T-cell (primary cell): ENCODE measurements at regions not wholly inside any gene's neighbourhood (a gene's known extent, or its start where the extent isn't known, plus 50 kb on each side); places are given as distances from the start of the nearest gene placed in this dataset.
A peak's percentile ranks its signal among the peaks of the same experiment; 100 is the strongest.

Experiments
- ATAC-seq, 4 experiments: fragments of 200-7000 bp in 3 of 4; fragments of 150-1000 bp in 1 of 4; cut with Tn5 transposase; replicated peaks in 1 of 4; 1 replicate in 3 of 4; 2 replicates in 1 of 4; pipeline ENCODE4 v1.10.0; 2021; ENCODE audit warnings: moderate library complexity in 3 of 4, mild to moderate bottlenecking in 2 of 4, moderate number of reproducible peaks in 1 of 4
- CTCF ChIA-PET, 2 donors: fragments of 300-600 bp; sonication (Branson Sonifier 250); formaldehyde crosslinking; loops; one replicate each; lab custom pipeline; 2022; ENCODE audit warnings: antibody characterized with exemption in 2 of 2; lab: Charles Lee
- POLR2A ChIA-PET, 2 donors: fragments of 300-600 bp; sonication (Branson Sonifier 250); formaldehyde crosslinking; loops; one replicate each; lab custom pipeline; 2022; ENCODE audit warnings: antibody characterized with exemption in 2 of 2; lab: Charles Lee
- DNase-seq, 35 experiments: peaks; one replicate each; pipeline versions ENCODE4 v3.0.0 to v3.0.0-alpha.2; 2013 to 2023
- H3K27ac ChIP-seq: one replicate; pipeline ENCODE4 v1.5.1; 2013; ENCODE audit warnings: low read length
- H3K27me3 ChIP-seq, 2 experiments: replicated peaks in 1 of 2; 1 replicate in 1 of 2; 2 replicates in 1 of 2; pipeline versions ENCODE4 v1.6.1 to v1.7.0; 2013; ENCODE audit warnings: low read length in 1 of 2, mixed read lengths in 1 of 2; ENCODE audit not compliant: control insufficient read depth in 2 of 2, insufficient read depth in 2 of 2; ENCODE audit errors: extremely low read depth in 1 of 2
- H3K36me3 ChIP-seq, 2 donors: 1 replicate in 1 of 2; 2 replicates in 1 of 2; pipeline versions ENCODE4 v1.6.1 to v1.7.0; 2013; ENCODE audit warnings: low read length in 1 of 2; ENCODE audit not compliant: control insufficient read depth in 2 of 2, insufficient read depth in 1 of 2; ENCODE audit errors: extremely low read depth in 1 of 2
- H3K4me1 ChIP-seq, 2 experiments: 1 replicate in 1 of 2; 2 replicates in 1 of 2; pipeline versions ENCODE4 v1.6.1 to v1.7.0; 2013; ENCODE audit warnings: low read length in 2 of 2, mixed read lengths in 1 of 2; ENCODE audit not compliant: insufficient read depth in 2 of 2, control insufficient read depth in 1 of 2; ENCODE audit errors: extremely low read depth in 1 of 2
- H3K4me3 ChIP-seq, 2 donors: 1 replicate in 1 of 2; 2 replicates in 1 of 2; pipeline versions ENCODE4 v1.5.1 to v1.7.0; 2013; ENCODE audit warnings: mild to moderate bottlenecking in 2 of 2, low read length in 1 of 2, moderate library complexity in 1 of 2; ENCODE audit not compliant: control insufficient read depth in 1 of 2; ENCODE audit errors: extremely low read depth in 1 of 2
- H3K9me3 ChIP-seq: 2 replicates; pipeline ENCODE4 v1.7.0; 2013
- H3K27ac Mint-ChIP-seq, 2 donors: one replicate each; pipeline ENCODE4 v1.8.0; 2020 to 2021; ENCODE audit warnings: mild to moderate bottlenecking in 2 of 2, mixed read lengths in 2 of 2
- H3K27me3 Mint-ChIP-seq, 2 donors: one replicate each; pipeline ENCODE4 v1.8.0; 2021 to 2022; ENCODE audit warnings: mixed read lengths in 2 of 2
- H3K36me3 Mint-ChIP-seq: one replicate; pipeline ENCODE4 v1.8.0; 2021; ENCODE audit warnings: mixed read lengths
- H3K4me1 Mint-ChIP-seq, 3 donors: one replicate each; pipeline ENCODE4 v1.8.0; 2020 to 2022; ENCODE audit warnings: mixed read lengths in 3 of 3, mild to moderate bottlenecking in 1 of 3
- H3K4me3 Mint-ChIP-seq, 3 donors: one replicate each; pipeline ENCODE4 v1.8.0; 2020 to 2022; ENCODE audit warnings: mild to moderate bottlenecking in 3 of 3, mixed read lengths in 3 of 3, moderate library complexity in 3 of 3
- H3K9me3 Mint-ChIP-seq, 3 donors: one replicate each; pipeline ENCODE4 v1.8.0; 2020 to 2022; ENCODE audit warnings: mixed read lengths in 3 of 3
- WGBS: methylation state at CpG from one replicate; pipeline ENCODE4 v1.1.5; 2013; ENCODE audit warnings: missing lambda C conversion rate; ENCODE audit not compliant: insufficient coverage; 5-methylcytosine and 5-hydroxymethylcytosine counted together

DNA sequence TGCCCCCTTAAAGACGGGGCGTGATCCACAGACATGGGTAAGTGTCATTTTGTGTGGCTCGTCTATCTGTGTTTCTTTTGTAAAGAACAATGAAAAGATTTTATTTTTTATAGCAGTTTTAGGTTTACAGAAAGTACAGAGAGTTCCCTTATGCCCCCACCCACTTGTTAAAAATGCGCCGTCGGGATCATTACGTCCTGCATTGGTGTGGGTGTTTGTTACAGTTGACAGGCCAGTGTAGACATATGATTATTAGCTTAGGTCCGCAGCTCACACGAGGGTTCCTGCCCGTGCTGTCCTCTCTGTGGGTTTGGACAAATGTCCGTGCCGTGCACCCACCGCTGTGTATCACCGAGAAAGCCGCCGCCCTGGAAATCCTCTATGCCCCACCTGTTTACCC is 50.5 kb downstream of the RGS12 start:
- ChIA-PET CTCF (interaction anchor here in 1 of 2 donors (0.6 kb wide), 1 partner anchor 537 kb away, joined by 6 read pairs; no protein-coding TSS in a partner anchor), POLR2A (no interaction called here)
- Histone ChIP-seq H3K4me3 (no peak overlapping the region), H3K36me3 (no peaks in the 10 kb centered on the region), H3K27ac (no peak overlapping the region), H3K4me1 (peaks cover 0 to 17% of the 10 kb centered on the region in 2 experiments), H3K9me3 (no peaks in the 10 kb centered on the region), H3K27me3 (peaks cover 0 to 3% of the 10 kb centered on the region in 2 experiments)
- H3K27me3 Mint-ChIP-seq = no peaks in the 10 kb centered on the region
- WGBS = 88% methylated on average over 4 of the region's 16 CpGs
- no peak for ATAC-seq
- peaks cover 8% of the 10 kb centered on the region for H3K36me3 Mint-ChIP-seq
- DNase-seq = no peak
- no peak overlapping the region for H3K4me3 Mint-ChIP-seq
- H3K4me1 Mint-ChIP-seq = peaks cover 25 to 38% (median 32%) of the 10 kb centered on the region in 3 donors
- no peaks in the 10 kb centered on the region for H3K9me3 Mint-ChIP-seq
- H3K27ac Mint-ChIP-seq = no peak overlapping the region

DNA sequence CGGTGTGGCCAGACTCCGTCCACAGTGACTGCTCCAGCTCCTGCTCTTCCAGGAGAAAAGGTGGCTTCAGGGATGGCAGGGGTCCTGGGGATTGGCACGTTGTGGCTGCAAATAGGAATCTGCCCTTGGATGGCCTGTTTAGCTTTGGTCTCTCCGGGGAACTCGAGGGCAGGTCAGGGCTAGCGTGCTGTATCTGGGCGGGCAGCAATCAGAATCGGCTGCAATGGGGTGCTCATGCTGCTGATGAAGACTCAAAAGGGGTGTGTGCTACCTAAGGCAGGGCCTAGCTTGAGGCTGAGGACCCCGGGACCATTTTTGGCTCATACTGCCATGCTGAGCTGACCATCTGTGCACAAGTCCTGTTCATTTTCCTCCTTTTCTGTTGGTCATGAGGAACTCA is 51.3 kb downstream of the RGS12 start:
- Histone ChIP-seq H3K27ac (no peak overlapping the region), H3K9me3 (no peaks in the 10 kb centered on the region), H3K36me3 (no peaks in the 10 kb centered on the region), H3K4me3 (no peak overlapping the region), H3K27me3 (peaks cover 0 to 3% of the 10 kb centered on the region in 2 experiments), H3K4me1 (peaks cover 0 to 17% of the 10 kb centered on the region in 2 experiments)
- ATAC-seq (no peak), DNase-seq (no peak)
- 93% methylated on average over 9 of the region's 9 CpGs for WGBS
- no peaks in the 10 kb centered on the region for H3K27me3 Mint-ChIP-seq
- peaks cover 8% of the 10 kb centered on the region for H3K36me3 Mint-ChIP-seq
- CTCF ChIA-PET = interaction anchor here in 1 of 2 donors (0.6 kb wide), 1 partner anchor 537 kb away, joined by 6 read pairs; no protein-coding TSS in a partner anchor
- H3K4me3 Mint-ChIP-seq = no peak overlapping the region
- H3K4me1 Mint-ChIP-seq = peaks cover 25 to 38% (median 32%) of the 10 kb centered on the region in 3 donors
- no peak overlapping the region for H3K27ac Mint-ChIP-seq
- H3K9me3 Mint-ChIP-seq = no peaks in the 10 kb centered on the region
- POLR2A ChIA-PET = interaction anchor here in 1 of 2 donors (0.5 kb wide), 1 partner anchor 146 kb away, joined by 13 read pairs; no protein-coding TSS in a partner anchor

DNA sequence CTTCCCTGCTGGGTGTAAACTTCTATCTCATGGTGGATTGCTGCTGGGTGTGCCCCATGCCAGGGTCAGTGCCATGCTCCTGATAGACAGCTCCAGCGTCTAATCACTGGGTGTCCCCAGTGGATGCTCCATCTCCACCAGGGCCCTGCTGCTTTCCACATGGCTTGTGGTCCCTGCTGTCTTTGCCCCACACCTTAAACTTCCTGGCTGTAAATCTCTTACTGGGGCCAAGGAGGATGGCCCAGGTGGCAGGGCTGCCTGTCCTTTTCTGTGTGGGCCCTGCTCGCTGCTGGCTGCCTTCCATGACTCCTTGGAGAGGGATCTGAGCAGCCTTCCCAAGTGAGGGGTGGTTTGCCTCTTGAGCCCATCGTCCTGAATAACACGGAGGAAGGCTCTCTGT is 51.8 kb downstream of the RGS12 start:
- peaks cover 8% of the 10 kb centered on the region for H3K36me3 Mint-ChIP-seq
- H3K9me3 Mint-ChIP-seq = no peaks in the 10 kb centered on the region
- DNase-seq (no peak), ATAC-seq (no peak)
- ChIA-PET POLR2A (interaction anchor here in 1 of 2 donors (0.5 kb wide), 1 partner anchor 147 kb away, joined by 13 read pairs; no protein-coding TSS in a partner anchor), CTCF (no interaction called here)
- Histone ChIP-seq H3K9me3 (no peaks in the 10 kb centered on the region), H3K36me3 (no peaks in the 10 kb centered on the region), H3K27me3 (peaks cover 0 to 3% of the 10 kb centered on the region in 2 experiments), H3K4me1 (peaks cover 0 to 17% of the 10 kb centered on the region in 2 experiments), H3K27ac (no peak overlapping the region), H3K4me3 (no peak overlapping the region)
- H3K27ac Mint-ChIP-seq = no peak overlapping the region
- peaks cover 22 to 38% (median 29%) of the 10 kb centered on the region in 3 donors for H3K4me1 Mint-ChIP-seq
- H3K27me3 Mint-ChIP-seq = no peaks in the 10 kb centered on the region
- 91% methylated on average over 4 of the region's 4 CpGs for WGBS
- H3K4me3 Mint-ChIP-seq = no peak overlapping the region

DNA sequence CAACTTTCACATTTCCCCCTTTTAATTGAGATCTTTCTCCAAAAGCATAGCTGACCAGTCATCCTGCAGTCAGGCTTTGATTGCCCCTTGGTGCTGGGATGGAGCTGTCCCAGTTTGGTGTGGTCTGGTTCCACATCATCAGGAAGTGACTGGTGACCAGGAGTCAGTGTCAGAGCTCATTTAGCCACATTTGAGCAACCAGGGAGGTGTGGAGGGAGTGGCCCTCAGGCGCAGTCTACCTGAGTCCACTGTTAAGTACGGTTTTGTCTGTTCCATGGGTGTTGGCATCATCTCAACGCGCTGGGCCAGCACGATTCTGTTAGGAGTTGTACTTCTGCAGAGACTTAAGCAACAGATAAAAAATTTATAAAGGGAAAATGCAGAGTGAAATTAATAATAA is 52.6 kb downstream of the RGS12 start:
- CTCF ChIA-PET = interaction anchor here in 1 of 2 donors (0.7 kb wide), 1 partner anchor 471 kb away, joined by 3 read pairs; no protein-coding TSS in a partner anchor
- Mint-ChIP-seq H3K4me1 (peaks cover 22 to 32% (median 28%) of the 10 kb centered on the region in 3 donors), H3K27ac (no peak overlapping the region), H3K9me3 (no peaks in the 10 kb centered on the region), H3K4me3 (no peak overlapping the region), H3K27me3 (no peaks in the 10 kb centered on the region), H3K36me3 (peaks cover 8% of the 10 kb centered on the region)
- no peak overlapping the region for H3K27ac ChIP-seq
- no peak for DNase-seq
- H3K27me3 ChIP-seq = peaks cover 0 to 3% of the 10 kb centered on the region in 2 experiments
- POLR2A ChIA-PET = interaction anchor here in 1 of 2 donors (0.6 kb wide), 1 partner anchor 148 kb away, joined by 4 read pairs; no protein-coding TSS in a partner anchor
- WGBS = 89% methylated on average over 5 of the region's 5 CpGs
- peaks cover 0 to 17% of the 10 kb centered on the region in 2 experiments for H3K4me1 ChIP-seq
- ATAC-seq = no peak
- no peak overlapping the region for H3K4me3 ChIP-seq
- no peaks in the 10 kb centered on the region for H3K36me3 ChIP-seq
- H3K9me3 ChIP-seq = no peaks in the 10 kb centered on the region

DNA sequence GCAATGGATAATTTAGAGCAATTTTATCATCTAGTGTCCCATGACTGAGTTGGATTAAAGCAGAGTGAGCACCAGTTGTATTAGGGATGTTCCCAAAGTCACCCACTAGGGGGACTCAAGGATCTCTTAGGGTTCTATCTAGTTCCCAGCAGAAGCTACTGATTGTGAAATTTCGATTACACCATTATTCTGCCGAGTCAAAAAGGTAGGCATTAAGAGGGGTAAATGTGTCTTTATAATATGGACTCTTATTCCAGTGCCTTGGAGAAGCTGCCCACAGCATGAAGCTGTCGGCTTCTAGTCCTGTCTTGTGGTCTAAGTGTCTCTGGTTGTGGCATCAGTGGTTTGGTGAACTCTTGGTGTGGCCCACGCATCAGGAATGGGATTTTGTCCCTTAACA is 53.3 kb downstream of the RGS12 start:
- peak; percentile 58 to 86 (median 84) for ATAC-seq
- peaks cover 8% of the 10 kb centered on the region for H3K36me3 Mint-ChIP-seq
- Histone ChIP-seq H3K27me3 (peaks cover 0 to 3% of the 10 kb centered on the region in 2 experiments), H3K4me3 (no peak overlapping the region), H3K4me1 (peaks cover 0 to 17% of the 10 kb centered on the region in 2 experiments), H3K9me3 (no peaks in the 10 kb centered on the region), H3K27ac (no peak overlapping the region), H3K36me3 (no peaks in the 10 kb centered on the region)
- POLR2A ChIA-PET = no interaction called here
- CTCF ChIA-PET = interaction anchor here (0.5 to 1.3 kb wide), 7 partner anchors 8 to 535 kb away, joined by 3 to 7 read pairs (median 3); no protein-coding TSS in a partner anchor
- peak in 22 of 35 experiments; percentile 13 to 77 (median 35) for DNase-seq
- no peaks in the 10 kb centered on the region for H3K9me3 Mint-ChIP-seq
- peaks cover 22 to 32% (median 28%) of the 10 kb centered on the region in 3 donors for H3K4me1 Mint-ChIP-seq
- H3K4me3 Mint-ChIP-seq = no peak overlapping the region
- 26% methylated on average over 4 of the region's 4 CpGs for WGBS
- H3K27ac Mint-ChIP-seq = no peak overlapping the region
- H3K27me3 Mint-ChIP-seq = no peaks in the 10 kb centered on the region

DNA sequence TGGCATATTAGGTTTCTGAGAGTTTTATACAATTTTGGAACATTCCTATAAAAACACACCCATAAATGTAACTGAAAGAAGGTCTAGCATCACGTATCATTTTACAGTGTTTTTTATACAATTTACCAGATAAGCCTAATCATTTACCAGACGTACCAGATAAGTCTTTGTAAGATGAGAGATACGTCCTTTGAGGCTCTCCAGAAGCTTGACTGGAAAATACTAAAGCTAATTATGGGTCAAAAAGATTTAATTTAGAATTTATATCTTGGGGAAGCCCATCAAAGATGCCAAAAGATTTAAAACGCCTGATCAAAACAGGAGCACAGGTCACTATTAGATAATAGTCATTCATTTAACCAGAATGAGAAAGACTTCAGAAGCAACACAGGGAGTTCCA is 55.0 kb downstream of the RGS12 start:
- peaks cover 0 to 3% of the 10 kb centered on the region in 2 experiments for H3K27me3 ChIP-seq
- Mint-ChIP-seq H3K4me3 (no peak overlapping the region), H3K9me3 (peaks cover 0 to 15% (median 5%) of the 10 kb centered on the region in 3 donors), H3K27me3 (no peaks in the 10 kb centered on the region), H3K36me3 (peaks cover 13% of the 10 kb centered on the region), H3K4me1 (peaks cover 11 to 19% (median 15%) of the 10 kb centered on the region in 3 donors), H3K27ac (no peak overlapping the region)
- ATAC-seq (no peak), DNase-seq (no peak)
- peaks cover 4% of the 10 kb centered on the region for H3K9me3 ChIP-seq
- no peak overlapping the region for H3K4me3 ChIP-seq
- no CpG with 5 or more reads among the region's 4 CpGs for WGBS
- H3K27ac ChIP-seq = no peak overlapping the region
- POLR2A ChIA-PET = no interaction called here
- no peaks in the 10 kb centered on the region for H3K36me3 ChIP-seq
- H3K4me1 ChIP-seq = peaks cover 0 to 4% of the 10 kb centered on the region in 2 experiments
- CTCF ChIA-PET = no interaction called here
